HCT116 (cell line): ENCODE measurements at regions not wholly inside any gene's neighbourhood (a gene's known extent, or its start where the extent isn't known, plus 50 kb on each side); places are given as distances from the start of the nearest gene placed in this dataset.

Experiments
- ATAC-seq: fragments of 200-7000 bp; cut with Tn5 transposase; 2 replicates; pipeline ENCODE4 v1.9.1; 2020; ENCODE audit warnings: mild to moderate bottlenecking, moderate library complexity
- BruUV-seq: library from RNA; stranded (reverse); fragments of 400-500 nt; replicated peaks from 2 replicates; lab custom pipeline; 2021; lab: Mats Ljungman, UMichigan
- CTCF ChIA-PET: fragments of 300-600 bp; sonication (Branson Sonifier 250); formaldehyde crosslinking; loops from one replicate; lab custom pipeline; 2021; ENCODE audit warnings: antibody characterized with exemption; lab: Charles Lee
- POLR2A ChIA-PET: fragments of 300-600, 350-600 bp; sonication (Branson Sonifier 250); formaldehyde crosslinking; loops from one replicate; lab custom pipeline; 2021; ENCODE audit warnings: antibody characterized with exemption; lab: Charles Lee
- RAD21 ChIA-PET, 2 experiments: fragments of 300-600 bp; sonication (Branson Sonifier 250); formaldehyde crosslinking; loops; one replicate each; lab custom pipeline; 2023; ENCODE audit warnings: low total read pairs in 2 of 2; ENCODE audit not compliant: uncharacterized antibody in 2 of 2, unreplicated experiment in 2 of 2, low non-redundant PET in 1 of 2; lab: Charles Lee
- DNase-seq: peaks from one replicate; pipeline ENCODE4 v3.0.0-alpha.2; 2010; ENCODE audit warnings: low read depth, low spot score
- H2AFZ ChIP-seq: fragments of 200-600 bp; shearing (Covaris generic), sonication (generic); 2 replicates; pipeline ENCODE4 v1.6.1; 2017; ENCODE audit warnings: low read depth, mixed run types, mixed read lengths, antibody characterized with exemption, low read length; ENCODE audit not compliant: poor library complexity, severe bottlenecking
- H3K27ac ChIP-seq: 2 replicates; pipeline ENCODE4 v1.5.1; 2012; ENCODE audit warnings: low read depth, low read length
- H3K27me3 ChIP-seq: fragments of 200-600 bp; sonication (generic); 2 replicates; pipeline ENCODE4 v1.6.1; 2016; ENCODE audit warnings: mixed run types, low read length, mixed read lengths; ENCODE audit not compliant: insufficient read depth
- H3K36me3 ChIP-seq, 2 experiments: fragments of 200-500 bp in 1 of 2; fragments of 200-600 bp in 1 of 2; sonication (Bioruptor generic) in 1 of 2; sonication (generic) in 1 of 2; 2 replicates each; pipeline versions ENCODE4 v1.5.1 to v1.6.1; 2014 to 2016; ENCODE audit warnings: low read length in 2 of 2, inconsistent platforms in 1 of 2, mixed read lengths in 1 of 2, mixed run types in 1 of 2; ENCODE audit not compliant: insufficient read depth in 2 of 2, control insufficient read depth in 1 of 2
- H3K4me1 ChIP-seq, 2 experiments: fragments of 200-600 bp in 1 of 2; sonication (generic) in 1 of 2; 2 replicates each; pipeline versions ENCODE4 v1.5.1 to v1.6.1; 2012 to 2017; ENCODE audit warnings: low read length in 2 of 2, inconsistent platforms in 1 of 2, mild to moderate bottlenecking in 1 of 2, mixed read lengths in 1 of 2, mixed run types in 1 of 2, moderate library complexity in 1 of 2; ENCODE audit not compliant: insufficient read depth in 2 of 2, control insufficient read depth in 1 of 2
- H3K4me2 ChIP-seq: fragments of 200-600 bp; sonication (generic); 2 replicates; pipeline ENCODE4 v1.6.1; 2017; ENCODE audit warnings: mixed run types, low read length, mixed read lengths
- H3K4me3 ChIP-seq, 2 experiments: fragments of 200-600 bp in 1 of 2; sonication (generic) in 1 of 2; replicated peaks in 1 of 2; 2 replicates each; pipeline ENCODE4 v1.5.1; 2011 to 2016; ENCODE audit warnings: low read length in 2 of 2, control low read depth in 1 of 2, low read depth in 1 of 2, mild to moderate bottlenecking in 1 of 2, mixed read lengths in 1 of 2, mixed run types in 1 of 2
- H3K79me2 ChIP-seq: fragments of 200-600 bp; sonication (generic); 2 replicates; pipeline ENCODE4 v1.6.1; 2017; ENCODE audit warnings: mild to moderate bottlenecking, mixed run types, low read length, moderate library complexity, mixed read lengths; ENCODE audit not compliant: insufficient read depth
- H3K9ac ChIP-seq: fragments of 200-600 bp; sonication (generic); 2 replicates; pipeline ENCODE4 v1.6.1; 2016; ENCODE audit warnings: low read length, mixed read lengths
- H3K9me2 ChIP-seq: fragments of 200-600 bp; sonication (generic), shearing (Covaris generic); 2 replicates; pipeline ENCODE4 v1.6.1; 2017; ENCODE audit warnings: mixed run types, mild to moderate bottlenecking, moderate library complexity; ENCODE audit not compliant: insufficient read depth
- H3K9me3 ChIP-seq, 2 experiments: fragments of 200-500 bp in 1 of 2; fragments of 200-600 bp in 1 of 2; sonication (Bioruptor generic) in 1 of 2; sonication (generic) in 1 of 2; 2 replicates each; pipeline ENCODE4 v1.6.1; 2014 to 2017; ENCODE audit warnings: low read length in 2 of 2, mixed read lengths in 2 of 2, inconsistent platforms in 1 of 2, low read depth in 1 of 2, mild to moderate bottlenecking in 1 of 2, mixed run types in 1 of 2, moderate library complexity in 1 of 2; ENCODE audit not compliant: control insufficient read depth in 1 of 2, insufficient read depth in 1 of 2
- H4K20me1 ChIP-seq: fragments of 200-600 bp; sonication (generic), shearing (Covaris generic); 2 replicates; pipeline ENCODE4 v1.6.1; 2017; ENCODE audit warnings: mixed run types, mild to moderate bottlenecking, moderate library complexity; ENCODE audit not compliant: insufficient read depth
- CBX3 ChIP-seq: IDR thresholded peaks from 2 replicates; pipeline ENCODE4 v1.6.1; 2012; ENCODE audit warnings: low read depth
- EGR1 ChIP-seq: IDR thresholded peaks from 2 replicates; pipeline ENCODE4 v1.6.1; 2012; ENCODE audit warnings: low read depth
- ELF1 ChIP-seq: IDR thresholded peaks from 2 replicates; pipeline ENCODE4 v1.6.1; 2012; ENCODE audit warnings: low read depth, borderline replicate concordance
- EZH2 ChIP-seq: fragments of 200-600 bp; sonication (generic); IDR thresholded peaks from 2 replicates; pipeline ENCODE4 v1.6.1; 2017; ENCODE audit warnings: antibody characterized with exemption, mixed run types
- EZH2phosphoT487 ChIP-seq: fragments of 200-600 bp; IDR thresholded peaks from 2 replicates; pipeline ENCODE4 v1.6.1; 2018; ENCODE audit warnings: antibody characterized with exemption, borderline replicate concordance
- FOSL1 ChIP-seq: IDR thresholded peaks from 2 replicates; pipeline ENCODE4 v1.6.1; 2012; ENCODE audit warnings: low read depth
- POLR2A ChIP-seq: IDR thresholded peaks from 2 replicates; pipeline ENCODE4 v1.7.0; 2011; ENCODE audit warnings: borderline replicate concordance; ENCODE audit not compliant: insufficient read depth, insufficient read length; ENCODE audit errors: extremely low read depth
- RAD21 ChIP-seq: IDR thresholded peaks from 2 replicates; pipeline ENCODE4 v1.6.1; 2012; ENCODE audit warnings: low read depth, mild to moderate bottlenecking
- SIN3A ChIP-seq: IDR thresholded peaks from 2 replicates; pipeline ENCODE4 v1.6.1; 2012; ENCODE audit warnings: low read depth
- SP1 ChIP-seq: IDR thresholded peaks from 2 replicates; pipeline ENCODE4 v1.6.1; 2012; ENCODE audit warnings: low read depth
- SRF ChIP-seq: IDR thresholded peaks from 2 replicates; pipeline ENCODE4 v1.6.1; 2012; ENCODE audit warnings: low read depth
- YY1 ChIP-seq: IDR thresholded peaks from 2 replicates; pipeline ENCODE4 v1.6.1; 2011; ENCODE audit warnings: low read length, low read depth, moderate library complexity, mild to moderate bottlenecking; ENCODE audit not compliant: insufficient replicate concordance; ENCODE audit errors: extremely low read depth
- ZNF274 ChIP-seq: fragments of 200-500 bp; sonication (Bioruptor generic); IDR thresholded peaks from 2 replicates; pipeline ENCODE4 v1.6.1; 2014; ENCODE audit warnings: mild to moderate bottlenecking, low read depth, low read length, inconsistent platforms
- intact Hi-C: fragments of 100-400 bp; cut with micrococcal nuclease; formaldehyde crosslinking; loops from 2 replicates; pipeline ENCODE4 v1.10.0; 2022
- TF ChIP-seq, protein P1 (sequence below): IDR thresholded peaks from 2 replicates; pipeline ENCODE4 v1.6.1; 2012; ENCODE audit warnings: low read depth
- TF ChIP-seq, protein P2 (sequence below): IDR thresholded peaks from 2 replicates; pipeline ENCODE4 v1.6.1; 2012

DNA sequence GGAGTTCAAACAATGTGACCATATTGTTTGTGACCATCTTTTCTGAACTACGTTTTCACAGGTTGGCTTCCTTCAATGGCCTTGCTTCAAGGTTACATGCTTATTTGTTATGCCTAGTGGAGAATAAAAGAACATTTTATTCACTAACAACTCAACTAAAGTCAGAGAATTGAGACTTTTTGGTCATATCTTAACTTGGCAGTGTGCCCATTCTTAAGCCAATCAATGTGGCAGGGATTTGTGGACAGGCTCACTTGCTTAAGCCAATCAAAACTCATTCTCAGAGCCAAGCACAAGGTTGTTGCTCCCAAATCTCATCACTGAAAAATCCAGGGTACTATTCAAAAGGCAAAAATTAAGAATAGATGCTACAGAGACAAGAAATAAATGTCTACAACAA lies 455.8 kb upstream of the FAT3 start (continued):
- TF ChIP-seq, protein P1, sequence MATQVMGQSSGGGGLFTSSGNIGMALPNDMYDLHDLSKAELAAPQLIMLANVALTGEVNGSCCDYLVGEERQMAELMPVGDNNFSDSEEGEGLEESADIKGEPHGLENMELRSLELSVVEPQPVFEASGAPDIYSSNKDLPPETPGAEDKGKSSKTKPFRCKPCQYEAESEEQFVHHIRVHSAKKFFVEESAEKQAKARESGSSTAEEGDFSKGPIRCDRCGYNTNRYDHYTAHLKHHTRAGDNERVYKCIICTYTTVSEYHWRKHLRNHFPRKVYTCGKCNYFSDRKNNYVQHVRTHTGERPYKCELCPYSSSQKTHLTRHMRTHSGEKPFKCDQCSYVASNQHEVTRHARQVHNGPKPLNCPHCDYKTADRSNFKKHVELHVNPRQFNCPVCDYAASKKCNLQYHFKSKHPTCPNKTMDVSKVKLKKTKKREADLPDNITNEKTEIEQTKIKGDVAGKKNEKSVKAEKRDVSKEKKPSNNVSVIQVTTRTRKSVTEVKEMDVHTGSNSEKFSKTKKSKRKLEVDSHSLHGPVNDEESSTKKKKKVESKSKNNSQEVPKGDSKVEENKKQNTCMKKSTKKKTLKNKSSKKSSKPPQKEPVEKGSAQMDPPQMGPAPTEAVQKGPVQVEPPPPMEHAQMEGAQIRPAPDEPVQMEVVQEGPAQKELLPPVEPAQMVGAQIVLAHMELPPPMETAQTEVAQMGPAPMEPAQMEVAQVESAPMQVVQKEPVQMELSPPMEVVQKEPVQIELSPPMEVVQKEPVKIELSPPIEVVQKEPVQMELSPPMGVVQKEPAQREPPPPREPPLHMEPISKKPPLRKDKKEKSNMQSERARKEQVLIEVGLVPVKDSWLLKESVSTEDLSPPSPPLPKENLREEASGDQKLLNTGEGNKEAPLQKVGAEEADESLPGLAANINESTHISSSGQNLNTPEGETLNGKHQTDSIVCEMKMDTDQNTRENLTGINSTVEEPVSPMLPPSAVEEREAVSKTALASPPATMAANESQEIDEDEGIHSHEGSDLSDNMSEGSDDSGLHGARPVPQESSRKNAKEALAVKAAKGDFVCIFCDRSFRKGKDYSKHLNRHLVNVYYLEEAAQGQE, result no peak
- TF ChIP-seq, all 23 proteins: peak for 0

DNA sequence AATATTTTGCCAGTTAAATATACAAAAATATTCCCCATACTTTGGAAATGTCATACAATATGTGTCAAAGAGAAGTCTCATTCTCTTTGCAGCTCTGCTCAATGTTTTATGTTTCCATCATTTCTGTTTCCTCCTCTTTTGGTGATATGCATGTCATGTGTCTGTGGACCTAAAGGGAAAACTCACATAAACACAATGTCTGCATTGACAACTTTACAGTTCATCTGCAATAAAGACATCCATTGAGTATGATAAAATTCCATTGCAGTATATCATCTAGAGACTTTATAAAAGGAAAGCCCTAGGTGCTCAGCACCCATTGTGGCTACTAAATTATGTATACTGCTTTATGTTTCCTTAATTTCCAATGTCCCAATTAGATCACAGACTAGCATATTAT lies 461.3 kb upstream of the FAT3 start:
- intact Hi-C loops, result no loop called here
- RAD21 ChIA-PET, result no interaction called here

More for the DNA sequence above, 461.3 kb upstream of the FAT3 start:
- DNase-seq (no peak), ATAC-seq (no peak)
- TF ChIP-seq ELF1 (no peak), SRF (no peak), FOSL1 (no peak), ZNF274 (no peak), EZH2phosphoT487 (no peak), EGR1 (no peak), SIN3A (no peak), POLR2A (no peak), YY1 (no peak), CBX3 (no peak), EZH2 (no peak), RAD21 (no peak), SP1 (no peak)
- TF ChIP-seq, protein P2, sequence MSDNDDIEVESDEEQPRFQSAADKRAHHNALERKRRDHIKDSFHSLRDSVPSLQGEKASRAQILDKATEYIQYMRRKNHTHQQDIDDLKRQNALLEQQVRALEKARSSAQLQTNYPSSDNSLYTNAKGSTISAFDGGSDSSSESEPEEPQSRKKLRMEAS, result no peak
- no TSS peak for BruUV-seq
- H3K79me2 ChIP-seq, result no peaks in the 10 kb centered on the region
- no peak overlapping the region for H3K9ac ChIP-seq
- peaks cover 3 to 15% of the 10 kb centered on the region in 2 experiments; a peak in 2 of 4 replicates for H3K9me3 ChIP-seq
- no peaks in the 10 kb centered on the region for H4K20me1 ChIP-seq
- H3K9me2 ChIP-seq, result no peaks in the 10 kb centered on the region
- ChIA-PET POLR2A (no interaction called here), CTCF (no interaction called here)
- H3K36me3 ChIP-seq, result no peaks in the 10 kb centered on the region
- no peak overlapping the region for H3K27ac ChIP-seq
- H3K4me1 ChIP-seq, result no peaks in the 10 kb centered on the region
- no peak overlapping the region for H3K4me2 ChIP-seq
- no peak overlapping the region for H3K4me3 ChIP-seq
- H3K27me3 ChIP-seq, result no peaks in the 10 kb centered on the region
- no peak overlapping the region for H2AFZ ChIP-seq
